IMR-90 (cell line): ENCODE measurements at regions not wholly inside any gene's neighbourhood (a gene's known extent, or its start where the extent isn't known, plus 50 kb on each side); places are given as distances from the start of the nearest gene placed in this dataset.
"Not testable (repeated sequence)": the region's sequence is repeated elsewhere in the genome, so short reads cannot be mapped to it uniquely, and the experiment has no call there.

Source experiments
- ATAC-seq: fragments of 200-7000 bp; cut with Tn5 transposase; 2 replicates; pipeline ENCODE4 v1.9.1; 2020; ENCODE audit warnings: low read depth, mild to moderate bottlenecking, moderate library complexity
- BruUV-seq: library from RNA; stranded (reverse); fragments of 400-500 nt; replicated peaks from 2 replicates; lab custom pipeline; 2021; lab: Mats Ljungman, UMichigan
- CTCF ChIA-PET: fragments of 300-600 bp; formaldehyde crosslinking; extraction: SDS; loops from one replicate; lab custom pipeline; 2021; ENCODE audit warnings: antibody characterized with exemption; lab: Yijun Ruan, JAX
- POLR2A ChIA-PET: fragments of 300-600 bp; sonication (Branson Sonifier 250); formaldehyde crosslinking; loops from one replicate; lab custom pipeline; 2022; ENCODE audit warnings: antibody characterized with exemption; ENCODE audit not compliant: unreplicated experiment; lab: Charles Lee
- DNase-seq: peaks from one replicate; pipeline ENCODE4 v3.0.0; 2013
- H2AFZ ChIP-seq: replicated peaks from 2 replicates; pipeline ENCODE3; 2013; ENCODE audit warnings: low read length, mild to moderate bottlenecking; ENCODE audit not compliant: poor library complexity
- H2AK5ac ChIP-seq: 2 replicates; pipeline ENCODE4 v1.6.1; 2013; ENCODE audit warnings: low read depth, low read length, inconsistent platforms
- H2AK9ac ChIP-seq: replicated peaks from 2 replicates; pipeline ENCODE3; 2013; ENCODE audit warnings: mild to moderate bottlenecking, low read depth, low read length, moderate library complexity; ENCODE audit not compliant: poor library complexity
- H2BK120ac ChIP-seq: 2 replicates; pipeline ENCODE4 v1.6.1; 2013; ENCODE audit warnings: low read depth, low read length, inconsistent platforms
- H2BK15ac ChIP-seq: 3 replicates; pipeline ENCODE4 v1.6.1; 2013; ENCODE audit warnings: low read depth, low read length, inconsistent platforms
- H2BK20ac ChIP-seq: 2 replicates; pipeline ENCODE4 v1.6.1; 2013; ENCODE audit warnings: low read depth, mild to moderate bottlenecking, inconsistent platforms, low read length, moderate library complexity
- H2BK5ac ChIP-seq: 2 replicates; pipeline ENCODE4 v1.6.1; 2013; ENCODE audit warnings: mild to moderate bottlenecking, low read depth, low read length, inconsistent platforms; ENCODE audit not compliant: poor library complexity, severe bottlenecking
- H3K14ac ChIP-seq: replicated peaks from 2 replicates; pipeline ENCODE4 v1.6.1; 2013; ENCODE audit warnings: low read depth, low read length, inconsistent platforms
- H3K18ac ChIP-seq: 2 replicates; pipeline ENCODE4 v1.6.1; 2013; ENCODE audit warnings: low read depth, low read length, control low read depth
- H3K23ac ChIP-seq: 2 replicates; pipeline ENCODE4 v1.6.1; 2013; ENCODE audit warnings: low read depth, low read length, inconsistent platforms
- H3K27ac ChIP-seq: 2 replicates; pipeline ENCODE4 v1.5.1; 2013; ENCODE audit warnings: mild to moderate bottlenecking, control low read depth, low read length; ENCODE audit not compliant: insufficient read depth
- H3K27me3 ChIP-seq: 2 replicates; pipeline ENCODE4 v1.6.1; 2013; ENCODE audit warnings: low read length; ENCODE audit not compliant: control insufficient read depth, insufficient read depth
- H3K36me3 ChIP-seq: 2 replicates; pipeline ENCODE4 v1.6.1; 2013; ENCODE audit warnings: low read length, mixed read lengths; ENCODE audit not compliant: control insufficient read depth, insufficient read depth
- H3K4ac ChIP-seq: 2 replicates; pipeline ENCODE4 v1.6.1; 2013; ENCODE audit warnings: low read depth, low read length, inconsistent platforms
- H3K4me1 ChIP-seq: 2 replicates; pipeline ENCODE4 v1.6.1; 2013; ENCODE audit warnings: low read length, mixed read lengths; ENCODE audit not compliant: control insufficient read depth, insufficient read depth
- H3K4me2 ChIP-seq: 2 replicates; pipeline ENCODE4 v1.6.1; 2013; ENCODE audit warnings: low read depth, mild to moderate bottlenecking, control low read depth, low read length, moderate library complexity
- H3K4me3 ChIP-seq: 2 replicates; pipeline ENCODE4 v1.5.1; 2013; ENCODE audit warnings: low read depth, mild to moderate bottlenecking, control low read depth, low read length, moderate library complexity; ENCODE audit not compliant: insufficient read depth
- H3K56ac ChIP-seq: 2 replicates; pipeline ENCODE4 v1.6.1; 2013; ENCODE audit warnings: low read length, inconsistent platforms; ENCODE audit not compliant: insufficient read depth; ENCODE audit errors: extremely low read depth
- H3K79me1 ChIP-seq, 2 experiments: 2 replicates each; pipeline ENCODE4 v1.6.1; 2013; ENCODE audit warnings: low read length in 2 of 2, inconsistent platforms in 1 of 2, low read depth in 1 of 2
- H3K9ac ChIP-seq: 2 replicates; pipeline ENCODE4 v1.6.1; 2013; ENCODE audit warnings: low read depth, low read length, control low read depth
- H3K9me1 ChIP-seq: 2 replicates; pipeline ENCODE4 v1.6.1; 2013; ENCODE audit warnings: low read length, inconsistent platforms; ENCODE audit not compliant: insufficient read depth
- H3K9me3 ChIP-seq: 2 replicates; pipeline ENCODE4 v1.6.1; 2013; ENCODE audit warnings: low read length; ENCODE audit not compliant: control insufficient read depth, insufficient read depth
- H4K20me1 ChIP-seq: 2 replicates; pipeline ENCODE4 v1.6.1; 2013; ENCODE audit warnings: low read length, inconsistent platforms; ENCODE audit not compliant: insufficient read depth
- H4K5ac ChIP-seq: 2 replicates; pipeline ENCODE4 v1.6.1; 2013; ENCODE audit warnings: mild to moderate bottlenecking, low read depth, low read length, control low read depth
- H4K8ac ChIP-seq, 2 experiments: 2 replicates each; pipeline ENCODE4 v1.6.1; 2013; ENCODE audit warnings: low read depth in 2 of 2, low read length in 2 of 2, control low read depth in 1 of 2, inconsistent platforms in 1 of 2
- H4K91ac ChIP-seq: 2 replicates; pipeline ENCODE4 v1.6.1; 2013; ENCODE audit warnings: low read depth, low read length, inconsistent platforms; ENCODE audit not compliant: insufficient read depth
- WGBS, 2 experiments: methylation state at CpG; one replicate each; pipeline versions ENCODE4 v1.1.5 to v1.1.7; 2013; ENCODE audit warnings: missing lambda C conversion rate in 2 of 2; ENCODE audit not compliant: insufficient read length in 1 of 2; ENCODE audit errors: extremely low coverage in 2 of 2; 5-methylcytosine and 5-hydroxymethylcytosine counted together
- dilution Hi-C: fragments of 300-500 bp; cut with HindIII; formaldehyde crosslinking; loops from one replicate; pipeline ENCODE4 v1.14.3; 2018; ENCODE audit warnings: low sequenced_read_pairs; ENCODE audit not compliant: unreplicated experiment
- in situ Hi-C: fragments of 300-500 bp; cut with MboI; formaldehyde crosslinking; loops from 3 replicates; pipeline ENCODE4 v1.14.3; 2019; ENCODE audit warnings: low sequenced_read_pairs, inconsistent platforms, mixed read lengths
- intact Hi-C: fragments of 100-400 bp; cut with micrococcal nuclease; formaldehyde crosslinking; loops from 2 replicates; pipeline ENCODE4 v1.10.0; 2022

DNA sequence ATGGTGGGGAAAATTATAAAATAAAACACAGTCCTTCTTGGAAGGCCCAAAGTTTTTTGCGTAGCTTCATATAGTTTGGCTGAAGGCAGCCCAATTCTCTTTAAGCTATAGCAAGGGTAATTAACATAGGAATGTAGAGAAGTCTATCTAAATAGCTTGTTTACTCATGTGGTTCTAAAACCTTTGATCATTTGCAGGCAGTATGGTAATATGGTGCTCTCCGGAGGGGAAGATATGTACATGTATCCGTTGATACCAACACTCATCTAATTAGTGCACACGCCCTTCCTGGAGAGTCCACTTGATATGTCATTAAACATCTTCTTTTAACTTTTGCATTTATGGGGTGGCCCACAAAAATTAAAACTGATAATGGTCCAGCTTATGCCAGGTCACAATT lies 1207.7 kb upstream of the PABPC4L start:
- H3K9ac ChIP-seq, H3K4me2 ChIP-seq, H3K79me1 ChIP-seq, H4K5ac ChIP-seq, H3K4me1 ChIP-seq, H2BK120ac ChIP-seq, H3K56ac ChIP-seq, H2BK20ac ChIP-seq, dilution Hi-C loops, H3K27ac ChIP-seq, H2BK5ac ChIP-seq, intact Hi-C loops, H2AK9ac ChIP-seq, H3K36me3 ChIP-seq, H3K9me3 ChIP-seq, H2AK5ac ChIP-seq, in situ Hi-C loops, H3K14ac ChIP-seq, H4K91ac ChIP-seq, DNase-seq, H3K27me3 ChIP-seq, H4K20me1 ChIP-seq, CTCF ChIA-PET, POLR2A ChIA-PET, H3K9me1 ChIP-seq, H2AFZ ChIP-seq, H3K18ac ChIP-seq, H4K8ac ChIP-seq, H3K4me3 ChIP-seq, ATAC-seq, BruUV-seq, H3K23ac ChIP-seq, H2BK15ac ChIP-seq, H3K4ac ChIP-seq: not testable (repeated sequence)
- WGBS, 2 experiments: no CpG with 5 or more reads among the region's 4 CpGs
